22Rv1 (cell line): ENCODE measurements at regions not wholly inside any gene's neighbourhood (a gene's known extent, or its start where the extent isn't known, plus 50 kb on each side); places are given as distances from the start of the nearest gene placed in this dataset.

Experiments
- H3K27ac ChIP-seq: fragments of 450-650 bp; 2 replicates; pipeline ENCODE4 v1.5.1; 2017
- CTCF ChIP-seq: fragments of 450-650 bp; IDR thresholded peaks from 2 replicates; pipeline ENCODE4 v1.5.1; 2017; ENCODE audit warnings: mild to moderate bottlenecking
- ZFX ChIP-seq: fragments of 450-650 bp; IDR thresholded peaks from 2 replicates; pipeline ENCODE4 v1.6.1; 2017; ENCODE audit warnings: antibody characterized with exemption, borderline replicate concordance

GRCh38 chr13:40189898-40190630, 476.4 kb downstream of the FOXO1 start:
- H3K27ac ChIP-seq, result no peak overlapping the region
- TF ChIP-seq ZFX (no peak), CTCF (no peak)

DNA sequence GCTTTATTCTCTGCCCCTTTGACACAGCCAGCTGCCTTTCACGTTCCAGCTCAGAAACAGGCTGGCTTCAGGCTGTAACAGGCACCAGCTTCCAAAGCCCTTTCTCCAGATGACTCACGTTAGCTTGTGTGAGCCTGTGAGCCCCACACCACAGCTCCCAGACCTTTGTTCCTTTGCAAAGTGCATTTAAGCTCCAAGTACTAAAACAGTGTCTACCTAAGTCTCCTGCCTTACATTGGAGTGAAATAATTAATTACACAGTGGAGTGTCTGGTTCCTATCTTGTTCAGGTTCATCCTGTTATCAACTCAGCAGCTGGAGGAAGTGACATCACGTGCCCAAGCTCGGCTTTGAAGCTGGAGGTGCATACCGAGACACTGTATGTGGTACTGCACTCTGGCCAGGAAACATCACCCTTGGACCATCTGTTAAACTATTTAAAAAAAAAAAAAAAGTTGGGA, 475.8 kb downstream of the FOXO1 start:
- no peak overlapping the region for H3K27ac ChIP-seq

GRCh38 chr13:40191186-40191980, 475.1 kb downstream of the FOXO1 start:
- TF ChIP-seq CTCF (no peak), ZFX (no peak)
- H3K27ac ChIP-seq, result no peak overlapping the region

More for the DNA sequence above, 475.8 kb downstream of the FOXO1 start:
- TF ChIP-seq CTCF (no peak), ZFX (no peak)

GRCh38 chr13:40192452-40192851, 474.0 kb downstream of the FOXO1 start:
- TF ChIP-seq ZFX (no peak), CTCF (no peak)
- no peak overlapping the region for H3K27ac ChIP-seq

DNA sequence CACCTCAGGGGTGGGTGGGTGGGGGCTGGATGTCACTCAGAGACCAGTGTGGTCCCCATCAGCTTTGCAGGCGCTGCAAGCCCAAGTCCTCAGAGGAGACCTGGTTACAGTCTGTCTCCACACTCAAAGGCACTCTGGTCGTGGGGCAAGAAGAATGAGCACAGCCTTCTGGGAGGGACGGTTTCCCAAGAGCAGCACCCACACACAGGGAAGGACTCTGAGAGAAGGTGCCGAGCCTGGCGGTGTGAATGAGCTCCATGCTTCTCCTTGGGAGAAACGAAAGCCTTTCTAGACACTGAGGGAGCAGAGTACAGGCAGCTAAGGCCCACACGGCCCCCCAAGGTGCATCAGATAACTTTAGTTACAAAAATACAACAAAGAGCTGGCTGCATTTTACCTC, 473.6 kb downstream of the FOXO1 start:
- H3K27ac ChIP-seq, result no peak overlapping the region
- TF ChIP-seq CTCF (no peak), ZFX (no peak)

DNA sequence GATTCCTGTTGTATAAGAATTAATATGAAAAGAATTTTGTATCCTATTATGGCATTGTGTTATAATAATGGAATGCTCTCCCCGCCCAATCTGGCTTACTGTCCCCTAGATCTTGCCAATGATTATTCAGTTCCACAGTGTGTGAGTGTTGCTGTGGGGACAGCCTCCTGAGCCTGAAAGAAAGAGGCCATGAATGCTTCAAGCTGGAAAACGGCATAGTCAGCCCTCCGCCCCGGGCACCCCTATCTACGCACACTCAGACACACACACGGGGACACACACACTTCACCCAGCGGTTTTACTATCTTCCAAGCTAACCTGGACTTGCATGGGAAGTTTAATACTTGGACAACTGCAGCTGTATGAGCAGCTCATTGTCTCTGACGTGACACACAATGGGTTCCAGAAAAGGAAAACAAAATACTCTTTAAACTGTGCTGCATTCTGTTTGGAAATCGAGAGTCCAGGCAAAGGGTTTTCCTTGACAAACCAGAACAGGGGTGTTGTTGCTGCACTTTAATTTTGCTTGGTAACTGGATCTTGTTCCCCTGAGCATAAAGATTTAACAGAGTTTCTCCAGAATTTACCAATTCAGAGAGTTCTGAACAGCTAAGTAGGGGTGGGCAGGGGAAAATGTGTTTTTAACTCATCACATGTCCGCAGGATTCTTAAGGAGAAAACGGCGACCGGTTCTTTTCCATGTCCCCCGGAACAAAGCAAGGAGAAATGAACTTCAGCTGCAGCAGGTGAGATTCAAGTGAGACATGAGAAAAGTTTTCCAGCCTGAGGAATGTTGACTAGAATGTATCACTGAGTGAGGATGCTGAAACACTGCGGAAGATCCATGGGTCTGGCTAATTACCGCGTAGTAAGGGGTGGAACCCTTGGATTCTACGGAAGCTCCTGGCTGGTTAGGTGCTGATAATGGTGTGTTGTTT, 472.9 kb downstream of the FOXO1 start:
- H3K27ac ChIP-seq, result no peak overlapping the region
- no peak for TF ChIP-seq ZFX
- TF ChIP-seq CTCF, result no peak
